ENCODE measurements at regions not wholly inside any gene's neighbourhood (a gene's known extent, or its start where the extent isn't known, plus 50 kb on each side); places are given as distances from the start of the nearest gene placed in this dataset.

GRCh38 chr17:71217769-71218168, 903.1 kb upstream of the SOX9 start:
- no peak for DNase-seq

DNA sequence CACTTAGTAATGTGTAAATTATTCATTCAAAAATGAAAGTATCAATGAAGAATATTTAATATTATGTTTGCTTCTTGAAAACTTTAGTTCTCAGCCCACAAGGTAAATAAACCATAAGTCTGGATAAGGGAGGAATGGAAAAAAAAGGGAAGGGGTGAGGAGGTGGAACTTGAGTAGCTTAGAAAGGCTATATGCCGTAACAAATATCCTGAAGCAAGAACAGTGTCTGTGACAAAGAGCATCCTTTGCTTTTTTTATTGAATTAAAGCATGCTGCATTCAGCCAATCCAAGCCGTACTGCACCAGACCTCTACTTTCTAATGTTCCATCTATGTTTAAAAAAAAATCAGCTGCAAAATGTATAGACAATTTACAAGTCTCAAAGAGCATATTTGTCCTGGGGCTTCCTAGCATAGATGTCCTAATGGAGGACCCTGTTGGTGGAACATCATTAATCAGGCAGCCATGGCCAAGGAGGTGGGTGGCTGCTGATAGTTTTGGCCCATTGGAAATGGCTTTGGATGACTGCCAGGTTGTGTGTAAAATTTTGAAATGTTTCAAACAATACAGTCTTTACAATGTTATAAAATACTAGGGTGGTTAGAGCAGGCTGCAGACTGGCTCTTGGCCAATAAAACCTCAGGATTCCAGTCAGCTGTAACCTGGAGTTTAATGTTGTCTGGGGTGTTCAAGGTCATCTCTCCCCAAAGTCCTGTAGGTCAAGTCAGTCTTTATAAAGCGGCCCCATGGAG, 895.8 kb upstream of the SOX9 start:
- DNase-seq: no peak

GRCh38 chr17:71227841-71228240, 893.0 kb upstream of the SOX9 start:
- no peak for DNase-seq

DNA sequence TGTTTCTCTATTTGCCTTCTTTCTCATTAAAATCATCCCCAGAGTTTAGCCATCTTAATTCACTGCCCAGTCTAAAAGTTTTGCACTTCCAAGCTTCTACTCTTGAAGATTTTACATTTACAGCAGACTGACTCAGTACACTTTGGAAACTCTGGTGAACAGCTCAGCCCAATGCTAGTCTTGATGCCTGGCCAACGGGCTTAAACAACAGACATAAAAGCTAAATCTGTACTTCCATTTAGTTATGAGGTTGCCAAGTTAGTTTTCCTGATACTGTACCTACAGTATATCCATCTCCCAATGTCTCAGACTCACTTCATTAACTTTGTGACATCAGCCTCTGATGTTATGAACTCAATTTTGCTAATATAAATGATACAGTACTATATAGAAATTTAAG, 891.8 kb upstream of the SOX9 start:
- DNase-seq: no peak

- DNase-seq: no peak
These were observed 887.8 kb upstream of the SOX9 start for GRCh38 chr17:71232801-71233559.

GRCh38 chr17:71234349-71234748, 886.5 kb upstream of the SOX9 start:
- DNase-seq: no peak

- no peak for DNase-seq
These were observed 882.8 kb upstream of the SOX9 start for GRCh38 chr17:71237903-71238538.

GRCh38 chr17:71247441-71248015, 873.3 kb upstream of the SOX9 start:
- DNase-seq: no peak

- no peak for DNase-seq
These were observed 869.5 kb upstream of the SOX9 start for GRCh38 chr17:71251276-71251675.

DNA sequence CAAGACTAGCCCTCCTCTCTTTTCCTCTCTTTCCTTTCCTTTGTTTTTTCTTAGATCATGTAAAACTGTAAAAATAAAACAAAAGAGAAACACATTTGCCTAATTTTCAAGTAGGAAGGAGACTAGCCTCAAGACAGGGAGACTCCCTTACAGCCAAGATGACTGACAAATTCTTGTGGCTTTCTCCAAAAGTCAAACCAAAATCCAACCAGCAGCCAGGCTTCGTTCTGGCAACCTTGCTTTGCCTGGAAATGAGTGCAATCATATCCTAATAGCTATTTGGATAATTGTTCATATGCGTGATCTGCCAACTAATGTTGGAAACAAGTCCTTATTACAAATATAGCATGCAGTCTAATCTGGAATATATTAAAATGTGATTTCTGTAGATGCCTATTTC, 868.9 kb upstream of the SOX9 start:
- DNase-seq: no peak

- no peak for DNase-seq
These were observed 868.4 kb upstream of the SOX9 start for GRCh38 chr17:71252436-71252835.

- no peak for DNase-seq
These were observed 863.7 kb upstream of the SOX9 start for GRCh38 chr17:71257096-71257495.

- no peak for DNase-seq
These were observed 860.4 kb upstream of the SOX9 start for GRCh38 chr17:71260366-71260940.

DNA sequence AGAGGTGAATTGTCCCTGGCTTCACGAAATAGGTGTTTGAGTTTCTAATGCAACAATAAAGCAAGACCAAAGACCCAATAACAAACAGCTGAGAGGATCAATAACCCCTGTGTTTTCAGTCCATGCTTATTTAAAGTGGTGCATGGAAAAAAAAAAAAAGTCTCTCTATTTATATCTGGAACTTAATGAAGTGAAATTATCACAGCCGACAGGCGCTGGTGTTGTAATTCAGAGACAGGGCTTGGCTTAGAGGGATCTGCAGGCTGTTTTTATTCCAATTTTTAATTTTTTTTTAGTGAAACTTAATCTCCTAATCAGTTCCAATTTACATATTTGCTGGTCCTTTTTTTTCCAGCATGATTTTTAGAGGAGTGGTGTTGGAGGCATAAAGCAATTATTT, 858.2 kb upstream of the SOX9 start:
- DNase-seq: no peak

DNA sequence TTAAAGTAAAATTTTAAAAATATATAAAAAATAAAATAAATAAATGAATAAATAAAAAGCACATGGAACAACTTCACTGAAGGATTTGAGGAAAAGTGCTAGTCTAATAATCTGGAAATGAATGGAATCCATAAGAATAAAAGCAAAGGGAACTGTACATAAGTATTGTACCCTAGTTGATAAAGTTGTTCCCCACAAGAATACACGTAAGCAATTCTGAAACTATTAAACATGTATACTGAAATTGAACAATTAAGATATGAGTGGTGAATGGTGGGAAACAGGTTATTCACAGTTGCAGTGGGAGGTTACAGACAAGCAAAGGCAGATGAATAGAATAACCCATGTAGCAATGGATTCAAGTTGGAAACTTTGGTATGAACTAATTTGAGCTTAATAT, 853.2 kb upstream of the SOX9 start:
- DNase-seq: no peak

DNA sequence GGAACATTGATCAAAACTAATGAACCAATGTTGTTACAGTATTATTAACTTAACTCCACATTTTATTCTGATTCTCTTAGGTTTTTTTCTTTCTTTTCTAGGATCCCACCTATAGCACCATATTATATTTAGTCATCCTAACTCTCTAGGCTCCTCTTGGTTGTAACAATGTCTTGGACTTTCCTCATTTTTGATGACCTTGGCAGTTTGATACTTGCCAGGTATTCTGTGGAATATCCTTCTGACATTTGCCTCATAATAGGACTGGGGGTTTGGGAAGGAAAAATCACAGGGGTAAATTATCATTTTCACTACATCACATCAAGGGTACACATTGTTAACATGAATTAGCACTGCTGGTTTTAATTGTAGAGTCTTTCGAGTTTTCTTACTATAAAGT, 851.6 kb upstream of the SOX9 start:
- DNase-seq: no peak

- no peak for DNase-seq
These were observed 847.4 kb upstream of the SOX9 start for GRCh38 chr17:71273441-71273840.

GRCh38 chr17:71276079-71276478, 844.7 kb upstream of the SOX9 start:
- no peak for DNase-seq

DNA sequence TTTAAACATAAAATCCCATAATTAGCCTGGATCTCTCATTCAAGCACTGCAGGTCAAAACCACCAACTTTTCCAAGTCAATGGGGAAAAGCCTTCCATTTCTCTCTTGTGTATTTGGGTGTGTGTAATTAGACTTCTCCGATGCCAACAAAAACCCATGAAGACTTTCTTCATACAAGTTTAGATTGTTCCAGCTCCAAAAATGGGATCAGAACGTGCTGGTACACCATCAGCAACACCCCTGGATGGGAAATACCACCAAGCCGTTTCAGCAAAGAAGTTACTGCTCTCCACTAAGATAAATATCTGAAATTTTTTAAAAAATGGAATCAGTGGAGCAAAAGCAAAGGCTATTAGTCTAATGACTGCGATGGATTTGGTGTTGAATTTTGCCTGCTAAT, 837.3 kb upstream of the SOX9 start:
- DNase-seq: no peak

GRCh38 chr17:71284032-71284755, 836.6 kb upstream of the SOX9 start:
- DNase-seq: no peak

- DNase-seq: no peak
These were observed 834.2 kb upstream of the SOX9 start for GRCh38 chr17:71286625-71287024.

Measured in right kidney (tissue), 1 donor.